Osteoblast (primary cell): ENCODE measurements at regions not wholly inside any gene's neighbourhood (a gene's known extent, or its start where the extent isn't known, plus 50 kb on each side); places are given as distances from the start of the nearest gene placed in this dataset.

Experiments
- DNase-seq: peaks from one replicate; pipeline ENCODE4 v3.0.0; 2011; ENCODE audit warnings: low spot score, mixed read lengths; ENCODE audit not compliant: insufficient read length; ENCODE audit errors: missing footprints
- H2AFZ ChIP-seq: 2 replicates; pipeline ENCODE4 v1.6.0; 2011; ENCODE audit warnings: mild to moderate bottlenecking, low read length
- H3K27ac ChIP-seq: 2 replicates; pipeline ENCODE4 v1.5.1; 2011; ENCODE audit warnings: mild to moderate bottlenecking, low read depth, low read length, moderate library complexity
- H3K27me3 ChIP-seq: 2 replicates; pipeline ENCODE4 v1.6.0; 2012; ENCODE audit warnings: mild to moderate bottlenecking, control low read depth, inconsistent platforms, low read length, moderate library complexity; ENCODE audit not compliant: insufficient read depth
- H3K36me3 ChIP-seq: 2 replicates; pipeline ENCODE4 v1.5.1; 2011; ENCODE audit warnings: mild to moderate bottlenecking, low read length, control low read depth, moderate library complexity; ENCODE audit not compliant: insufficient read depth
- H3K4me1 ChIP-seq: 2 replicates; pipeline ENCODE4 v1.5.1; 2011; ENCODE audit warnings: mild to moderate bottlenecking, low read length, control low read depth, moderate library complexity; ENCODE audit not compliant: insufficient read depth
- H3K4me2 ChIP-seq: 2 replicates; pipeline ENCODE4 v1.6.0; 2011; ENCODE audit warnings: mild to moderate bottlenecking, low read length; ENCODE audit not compliant: insufficient read depth
- H3K4me3 ChIP-seq: fragments of 200-600 bp; sonication (generic); 3 replicates; pipeline ENCODE4 v1.5.1; 2012; ENCODE audit warnings: mild to moderate bottlenecking, low read length, inconsistent platforms; ENCODE audit not compliant: insufficient read depth
- H3K79me2 ChIP-seq: 2 replicates; pipeline ENCODE4 v1.6.0; 2012; ENCODE audit warnings: mild to moderate bottlenecking, low read length, control low read depth, inconsistent platforms; ENCODE audit not compliant: insufficient read depth
- H3K9me3 ChIP-seq: 2 replicates; pipeline ENCODE4 v1.5.1; 2011; ENCODE audit warnings: low read depth, low read length, control low read depth
- H4K20me1 ChIP-seq: 2 replicates; pipeline ENCODE4 v1.6.0; 2012; ENCODE audit warnings: mild to moderate bottlenecking, low read length, control low read depth; ENCODE audit not compliant: insufficient read depth
- CTCF ChIP-seq: IDR thresholded peaks from 2 replicates; pipeline ENCODE4 v1.5.1; 2011; ENCODE audit warnings: mild to moderate bottlenecking, low read depth, low read length, moderate library complexity; ENCODE audit errors: extremely low read depth

DNA sequence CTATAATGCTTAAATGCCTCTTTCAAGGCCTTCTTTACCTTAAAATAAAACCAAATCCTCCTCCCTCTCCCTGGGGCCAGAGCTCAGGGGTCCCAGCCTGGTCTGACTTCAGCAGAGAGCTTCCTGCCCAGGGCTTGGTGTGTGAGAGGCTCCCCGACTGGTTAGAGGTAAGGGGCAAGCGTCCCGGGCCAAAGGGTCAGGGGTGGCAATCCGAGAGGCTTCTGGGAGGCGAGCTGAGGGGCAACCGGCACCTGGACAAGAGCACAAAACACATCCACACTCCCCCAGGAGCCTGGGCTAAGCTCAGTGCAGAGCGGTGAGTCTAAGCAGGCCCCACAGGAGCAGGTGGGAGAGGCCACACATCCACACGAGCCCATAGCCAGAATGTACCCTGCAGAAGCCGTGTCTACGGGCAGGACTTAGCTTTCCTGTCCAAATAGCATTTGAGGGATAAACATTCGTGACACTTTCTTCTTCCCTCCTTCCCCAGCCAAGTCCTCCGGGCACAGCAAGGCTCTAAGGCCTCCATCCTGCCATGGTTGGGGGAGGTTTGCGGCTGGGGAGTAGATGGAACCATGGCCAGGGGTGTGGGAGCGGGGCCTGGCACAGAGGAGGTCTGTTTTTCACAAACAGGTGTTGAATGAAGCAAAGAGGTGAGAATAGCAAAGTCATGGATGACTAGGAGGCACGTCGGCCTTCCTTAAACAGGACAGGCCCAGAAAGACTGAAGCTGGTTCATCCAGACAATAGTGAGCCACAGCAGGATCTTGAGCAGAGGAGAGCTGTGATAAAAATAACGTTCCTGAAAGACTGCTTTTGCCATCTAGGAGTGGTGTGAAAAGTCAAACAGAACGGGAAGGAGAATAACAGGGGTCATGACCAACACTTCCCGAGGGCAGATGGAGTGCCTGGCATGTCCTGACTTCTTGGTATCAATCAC, 98.7 kb upstream of the IQSEC1 start:
- Histone ChIP-seq H3K27me3 (no peaks in the 10 kb centered on the region), H3K36me3 (no peaks in the 10 kb centered on the region), H3K4me1 (no peaks in the 10 kb centered on the region), H2AFZ (no peak overlapping the region), H3K27ac (no peak overlapping the region), H4K20me1 (no peaks in the 10 kb centered on the region), H3K4me3 (no peak overlapping the region), H3K9me3 (no peaks in the 10 kb centered on the region), H3K79me2 (no peaks in the 10 kb centered on the region), H3K4me2 (no peak overlapping the region)
- TF ChIP-seq CTCF, result no peak
- peak; percentile 69 for DNase-seq

DNA sequence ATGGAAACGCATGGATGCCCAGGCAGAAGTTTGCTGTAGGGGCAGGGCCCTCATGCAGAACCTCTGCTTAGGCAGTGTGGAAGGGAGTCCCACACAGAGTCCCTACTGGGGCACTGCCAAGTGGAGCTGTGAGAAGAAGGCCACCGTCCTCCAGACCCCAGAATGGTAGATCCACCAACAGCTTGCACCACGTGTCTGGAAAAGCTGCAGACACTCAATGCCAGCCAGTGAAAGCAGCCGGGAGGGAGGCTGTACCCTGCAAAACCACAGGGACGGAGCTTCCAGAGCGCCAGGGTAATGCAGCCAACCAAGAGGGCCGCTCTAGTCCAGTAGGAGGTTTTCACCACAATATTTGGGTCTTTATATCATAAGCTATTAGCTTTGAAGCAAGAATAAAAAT, 97.1 kb upstream of the IQSEC1 start:
- no peak for TF ChIP-seq CTCF
- Histone ChIP-seq H4K20me1 (no peaks in the 10 kb centered on the region), H3K4me3 (no peak overlapping the region), H3K79me2 (no peaks in the 10 kb centered on the region), H3K9me3 (no peaks in the 10 kb centered on the region), H2AFZ (no peak overlapping the region), H3K4me1 (no peaks in the 10 kb centered on the region), H3K27me3 (no peaks in the 10 kb centered on the region), H3K27ac (no peak overlapping the region), H3K4me2 (no peak overlapping the region), H3K36me3 (no peaks in the 10 kb centered on the region)
- no peak for DNase-seq

DNA sequence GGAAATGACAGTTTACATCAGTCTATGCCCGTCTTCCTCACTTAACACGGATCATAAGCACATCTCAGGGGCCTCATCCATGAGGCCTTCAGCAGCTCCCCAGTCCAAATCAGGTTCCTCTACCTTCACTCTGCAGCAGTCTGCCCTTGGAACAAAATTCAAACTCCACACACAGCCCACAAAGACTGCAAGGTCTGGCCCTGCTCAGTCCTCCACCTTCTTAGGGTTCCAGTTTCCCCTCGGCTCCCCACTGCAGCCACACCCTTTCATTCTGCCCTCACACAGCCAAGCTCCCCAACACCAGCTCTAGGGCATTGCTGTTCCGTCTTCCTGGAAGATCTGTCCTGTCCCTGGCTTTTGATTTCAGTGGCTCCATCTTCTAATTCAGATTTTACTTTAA, 95.2 kb upstream of the IQSEC1 start:
- H3K4me2 ChIP-seq, result no peak overlapping the region
- DNase-seq, result peak; percentile 19
- H3K9me3 ChIP-seq, result no peaks in the 10 kb centered on the region
- H3K4me3 ChIP-seq, result no peak overlapping the region
- TF ChIP-seq CTCF, result no peak
- no peak overlapping the region for H2AFZ ChIP-seq
- H3K27ac ChIP-seq, result no peak overlapping the region
- H3K27me3 ChIP-seq, result no peaks in the 10 kb centered on the region
- no peaks in the 10 kb centered on the region for H3K79me2 ChIP-seq
- H3K36me3 ChIP-seq, result no peaks in the 10 kb centered on the region
- H4K20me1 ChIP-seq, result no peaks in the 10 kb centered on the region
- no peaks in the 10 kb centered on the region for H3K4me1 ChIP-seq

DNA sequence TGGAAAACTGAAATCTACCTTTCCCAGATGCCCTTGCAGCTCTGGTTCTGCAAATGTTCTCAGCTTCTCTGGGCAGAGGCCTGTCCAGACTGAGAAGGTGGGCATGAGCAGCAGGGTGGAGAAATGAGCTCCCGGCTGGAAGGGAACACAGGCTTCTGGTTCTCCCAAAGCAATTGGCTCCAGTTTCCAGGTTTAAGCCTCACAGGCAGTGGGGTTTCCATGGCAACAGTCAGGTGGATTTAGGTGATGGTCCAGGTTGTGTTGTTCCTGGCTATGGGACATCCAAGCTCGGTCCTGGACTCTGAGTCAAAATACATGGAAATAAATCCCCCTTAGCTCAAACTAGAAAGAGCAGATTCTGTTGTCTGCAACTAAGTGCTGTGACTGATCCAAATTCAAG, 94.6 kb upstream of the IQSEC1 start:
- no peaks in the 10 kb centered on the region for H3K36me3 ChIP-seq
- no peak overlapping the region for H2AFZ ChIP-seq
- no peaks in the 10 kb centered on the region for H4K20me1 ChIP-seq
- no peaks in the 10 kb centered on the region for H3K9me3 ChIP-seq
- no peaks in the 10 kb centered on the region for H3K4me1 ChIP-seq
- no peaks in the 10 kb centered on the region for H3K27me3 ChIP-seq
- DNase-seq, result peak; percentile 34
- no peak for TF ChIP-seq CTCF
- H3K4me2 ChIP-seq, result no peak overlapping the region
- H3K27ac ChIP-seq, result no peak overlapping the region
- no peaks in the 10 kb centered on the region for H3K79me2 ChIP-seq
- no peak overlapping the region for H3K4me3 ChIP-seq
